ENCODE measurements at regions not wholly inside any gene's neighbourhood (a gene's known extent, or its start where the extent isn't known, plus 50 kb on each side); places are given as distances from the start of the nearest gene placed in this dataset.

DNA sequence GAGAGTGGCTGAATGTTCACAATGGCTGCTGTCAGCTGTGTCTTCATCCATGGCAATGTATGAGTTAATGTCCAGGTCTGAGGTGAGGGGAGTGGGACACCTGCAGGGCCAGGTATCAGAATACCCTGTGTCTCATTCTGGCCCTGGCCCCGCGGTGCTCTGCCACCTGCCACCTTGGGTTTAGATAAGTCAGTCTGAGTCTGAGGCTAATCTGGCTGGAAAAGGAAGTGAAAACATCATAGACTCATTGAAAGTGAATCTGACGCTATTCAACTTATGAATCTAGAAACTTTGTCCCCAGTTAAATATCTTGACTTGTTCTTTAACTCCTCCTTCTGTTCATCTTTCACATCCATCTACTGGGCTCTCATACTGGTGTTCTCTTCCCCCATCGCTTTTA lies 267.1 kb upstream of the JAG1 start:
- TF ChIP-seq, protein P1, sequence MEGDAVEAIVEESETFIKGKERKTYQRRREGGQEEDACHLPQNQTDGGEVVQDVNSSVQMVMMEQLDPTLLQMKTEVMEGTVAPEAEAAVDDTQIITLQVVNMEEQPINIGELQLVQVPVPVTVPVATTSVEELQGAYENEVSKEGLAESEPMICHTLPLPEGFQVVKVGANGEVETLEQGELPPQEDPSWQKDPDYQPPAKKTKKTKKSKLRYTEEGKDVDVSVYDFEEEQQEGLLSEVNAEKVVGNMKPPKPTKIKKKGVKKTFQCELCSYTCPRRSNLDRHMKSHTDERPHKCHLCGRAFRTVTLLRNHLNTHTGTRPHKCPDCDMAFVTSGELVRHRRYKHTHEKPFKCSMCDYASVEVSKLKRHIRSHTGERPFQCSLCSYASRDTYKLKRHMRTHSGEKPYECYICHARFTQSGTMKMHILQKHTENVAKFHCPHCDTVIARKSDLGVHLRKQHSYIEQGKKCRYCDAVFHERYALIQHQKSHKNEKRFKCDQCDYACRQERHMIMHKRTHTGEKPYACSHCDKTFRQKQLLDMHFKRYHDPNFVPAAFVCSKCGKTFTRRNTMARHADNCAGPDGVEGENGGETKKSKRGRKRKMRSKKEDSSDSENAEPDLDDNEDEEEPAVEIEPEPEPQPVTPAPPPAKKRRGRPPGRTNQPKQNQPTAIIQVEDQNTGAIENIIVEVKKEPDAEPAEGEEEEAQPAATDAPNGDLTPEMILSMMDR (IDR thresholded peaks at IDR 0.05): no peak
- no peak for TF ChIP-seq POLR2A (IDR thresholded peaks at IDR 0.05)

Measured in Peyer's patch (tissue), 4 donors.